Midbrain (tissue), 1 donor: ENCODE measurements at regions not wholly inside any gene's neighbourhood (a gene's known extent, or its start where the extent isn't known, plus 50 kb on each side); places are given as distances from the start of the nearest gene placed in this dataset.

Experiments
- DNase-seq: peaks from one replicate; lab custom pipeline; 2025; lab: John Stamatoyannopoulos, UW

- no peak for DNase-seq
These were observed 319.1 kb downstream of the GPAT3 start for GRCh38 chr4:83855044-83855443.

- DNase-seq: no peak
These were observed 316.2 kb downstream of the GPAT3 start for GRCh38 chr4:83852085-83852451.

- DNase-seq: no peak
These were observed 315.6 kb downstream of the GPAT3 start for GRCh38 chr4:83851261-83852084.

GRCh38 chr4:83850435-83850834, 314.5 kb downstream of the GPAT3 start:
- no peak for DNase-seq

GRCh38 chr4:83846193-83846830, 310.4 kb downstream of the GPAT3 start:
- no peak for DNase-seq

- DNase-seq: no peak
These were observed 303.7 kb downstream of the GPAT3 start for GRCh38 chr4:83839615-83840014.

GRCh38 chr4:83837614-83838308, 301.9 kb downstream of the GPAT3 start:
- DNase-seq: no peak

- DNase-seq: no peak
These were observed 298.0 kb downstream of the GPAT3 start for GRCh38 chr4:83833920-83834319.

GRCh38 chr4:83832110-83832825, 296.4 kb downstream of the GPAT3 start:
- no peak for DNase-seq

GRCh38 chr4:83831588-83831987, 295.7 kb downstream of the GPAT3 start:
- no peak for DNase-seq

- DNase-seq: no peak
These were observed 294.4 kb downstream of the GPAT3 start for GRCh38 chr4:83830138-83830888.

- DNase-seq: no peak
These were observed 292.7 kb downstream of the GPAT3 start for GRCh38 chr4:83828601-83829000.

GRCh38 chr4:83821493-83821892, 285.6 kb downstream of the GPAT3 start:
- DNase-seq: no peak

- DNase-seq: no peak
These were observed 283.7 kb downstream of the GPAT3 start for GRCh38 chr4:83819582-83819981.

- no peak for DNase-seq
These were observed 274.5 kb downstream of the GPAT3 start for GRCh38 chr4:83810428-83810827.

GRCh38 chr4:83809581-83809980, 273.7 kb downstream of the GPAT3 start:
- no peak for DNase-seq

- no peak for DNase-seq
These were observed 257.6 kb downstream of the GPAT3 start for GRCh38 chr4:83793481-83793880.

GRCh38 chr4:83785891-83786290, 250.0 kb downstream of the GPAT3 start:
- no peak for DNase-seq

- no peak for DNase-seq
These were observed 247.3 kb downstream of the GPAT3 start for GRCh38 chr4:83783215-83783614.

- no peak for DNase-seq
These were observed 246.7 kb downstream of the GPAT3 start for GRCh38 chr4:83782591-83782990.

GRCh38 chr4:83781434-83781833, 245.5 kb downstream of the GPAT3 start:
- no peak for DNase-seq
